H1 (cell line): ENCODE measurements at regions not wholly inside any gene's neighbourhood (a gene's known extent, or its start where the extent isn't known, plus 50 kb on each side); places are given as distances from the start of the nearest gene placed in this dataset.

Experiments used
- CTCF ChIA-PET: fragments of 300-600 bp; sonication (Branson Sonifier 250); formaldehyde crosslinking; loops from one replicate; lab custom pipeline; 2021; ENCODE audit not compliant: partially characterized antibody; lab: Charles Lee
- POLR2A ChIA-PET: fragments of 300-600 bp; sonication (Branson Sonifier 250); formaldehyde crosslinking; loops from one replicate; lab custom pipeline; 2021; ENCODE audit warnings: inconsistent platforms; ENCODE audit not compliant: partially characterized antibody; lab: Charles Lee
- DNase-seq, 2 experiments: peaks; one replicate each; pipeline versions ENCODE4 v3.0.0 to v3.0.0-alpha.2; 2010 to 2022; ENCODE audit warnings: low spot score in 2 of 2, low read depth in 1 of 2, mixed read lengths in 1 of 2
- FAIRE-seq: peaks from 2 replicates; lab custom pipeline; 2011; peaks lifted over from hg19 to GRCh38; lab: Jason Lieb, UNC
- H2AFZ ChIP-seq: 2 replicates; pipeline ENCODE4 v1.8.1; 2012; ENCODE audit warnings: low read length, inconsistent platforms
- H2AK5ac ChIP-seq: 2 replicates; pipeline ENCODE4 v1.6.1; 2013; ENCODE audit warnings: low read depth, low read length
- H2BK120ac ChIP-seq: replicated peaks from 2 replicates; pipeline ENCODE3; 2013; ENCODE audit warnings: low read depth, low read length, inconsistent platforms
- H2BK12ac ChIP-seq: 2 replicates; pipeline ENCODE4 v1.6.1; 2013; ENCODE audit warnings: low read depth, low read length
- H2BK15ac ChIP-seq: 2 replicates; pipeline ENCODE4 v1.6.1; 2013; ENCODE audit warnings: low read length
- H2BK20ac ChIP-seq: 2 replicates; pipeline ENCODE4 v1.6.1; 2013; ENCODE audit warnings: low read length
- H2BK5ac ChIP-seq: 2 replicates; pipeline ENCODE4 v1.6.1; 2013; ENCODE audit warnings: low read depth, low read length
- H3K14ac ChIP-seq: 2 replicates; pipeline ENCODE4 v1.6.1; 2013; ENCODE audit warnings: inconsistent platforms; ENCODE audit not compliant: insufficient read length
- H3K18ac ChIP-seq: 2 replicates; pipeline ENCODE4 v1.6.1; 2013; ENCODE audit warnings: low read length; ENCODE audit errors: extremely low read depth
- H3K23ac ChIP-seq: 2 replicates; pipeline ENCODE4 v1.6.1; 2013; ENCODE audit warnings: inconsistent platforms; ENCODE audit not compliant: insufficient read length
- H3K23me2 ChIP-seq: 2 replicates; pipeline ENCODE4 v1.6.1; 2013; ENCODE audit warnings: low read depth, low read length
- H3K27ac ChIP-seq: 2 replicates; pipeline ENCODE4 v1.6.1; 2011; ENCODE audit warnings: low read depth, low read length, inconsistent platforms
- H3K27me3 ChIP-seq, 4 experiments: replicated peaks in 1 of 4; 1 replicate in 1 of 4; 2 replicates in 3 of 4; pipeline versions ENCODE4 v1.6.1 to v1.8.1; 2011 to 2013; ENCODE audit warnings: low read length in 3 of 4, mild to moderate bottlenecking in 3 of 4, inconsistent platforms in 2 of 4, mixed read lengths in 2 of 4, moderate library complexity in 1 of 4; ENCODE audit not compliant: control insufficient read depth in 3 of 4, insufficient read depth in 3 of 4; ENCODE audit errors: extremely low read depth in 1 of 4
- H3K36me3 ChIP-seq, 4 experiments: 2 replicates each; pipeline versions ENCODE4 v1.6.1 to v1.8.1; 2011 to 2013; ENCODE audit warnings: mild to moderate bottlenecking in 4 of 4, low read length in 3 of 4, moderate library complexity in 2 of 4, control low read depth in 1 of 4, inconsistent platforms in 1 of 4; ENCODE audit not compliant: insufficient read depth in 4 of 4, control insufficient read depth in 2 of 4
- H3K4ac ChIP-seq: replicated peaks from 2 replicates; pipeline ENCODE3; 2013; ENCODE audit warnings: low read length, low read depth, mixed read lengths, inconsistent platforms; ENCODE audit not compliant: insufficient read length
- H3K4me1 ChIP-seq, 4 experiments: replicated peaks in 1 of 4; 1 replicate in 1 of 4; 2 replicates in 3 of 4; pipeline versions ENCODE4 v1.6.1 to v1.8.1; 2011 to 2013; ENCODE audit warnings: low read length in 3 of 4, inconsistent platforms in 2 of 4, mixed read lengths in 1 of 4; ENCODE audit not compliant: insufficient read depth in 4 of 4, control insufficient read depth in 3 of 4
- H3K4me2 ChIP-seq, 2 experiments: 2 replicates each; pipeline versions ENCODE4 v1.6.1 to v1.8.1; 2011 to 2013; ENCODE audit warnings: low read depth in 2 of 2, low read length in 2 of 2, control low read depth in 1 of 2, inconsistent platforms in 1 of 2, mild to moderate bottlenecking in 1 of 2; ENCODE audit not compliant: insufficient read depth in 1 of 2
- H3K4me3 ChIP-seq, 4 experiments: fragments of 200-600, 300-600 bp in 1 of 4; sonication (generic), shearing (Covaris generic), sonication (Bioruptor Twin) in 1 of 4; 2 replicates each; pipeline versions ENCODE4 v1.5.1 to v1.8.1; 2011 to 2016; ENCODE audit warnings: low read length in 4 of 4, low read depth in 3 of 4, control low read depth in 2 of 4, inconsistent platforms in 2 of 4, mild to moderate bottlenecking in 2 of 4, mixed read lengths in 1 of 4, moderate library complexity in 1 of 4; ENCODE audit not compliant: insufficient read depth in 2 of 4; ENCODE audit errors: extremely low read depth in 1 of 4
- H3K56ac ChIP-seq: replicated peaks from 2 replicates; pipeline ENCODE3; 2013; ENCODE audit warnings: low read depth, mild to moderate bottlenecking, mixed read lengths, low read length, inconsistent platforms; ENCODE audit not compliant: insufficient read length
- H3K79me1 ChIP-seq: 2 replicates; pipeline ENCODE4 v1.6.1; 2013; ENCODE audit warnings: low read depth, low read length, control low read depth
- H3K79me2 ChIP-seq, 2 experiments: 2 replicates each; pipeline versions ENCODE4 v1.6.1 to v1.8.1; 2012 to 2013; ENCODE audit warnings: low read length in 2 of 2, mild to moderate bottlenecking in 2 of 2, inconsistent platforms in 1 of 2; ENCODE audit not compliant: insufficient read depth in 2 of 2, control insufficient read depth in 1 of 2
- H3K9ac ChIP-seq, 4 experiments: replicated peaks in 1 of 4; 1 replicate in 1 of 4; 2 replicates in 3 of 4; pipeline versions ENCODE4 v1.6.1 to v1.8.1; 2011 to 2013; ENCODE audit warnings: low read depth in 3 of 4, low read length in 3 of 4, control low read depth in 2 of 4, mild to moderate bottlenecking in 2 of 4, moderate library complexity in 2 of 4, inconsistent platforms in 1 of 4; ENCODE audit errors: extremely low read depth in 1 of 4
- H3K9me3 ChIP-seq, 2 experiments: 2 replicates each; pipeline versions ENCODE4 v1.6.1 to v1.8.1; 2012 to 2013; ENCODE audit warnings: mild to moderate bottlenecking in 2 of 2, moderate library complexity in 2 of 2, control low read depth in 1 of 2, inconsistent platforms in 1 of 2, low read depth in 1 of 2, low read length in 1 of 2, mixed read lengths in 1 of 2; ENCODE audit not compliant: insufficient read depth in 2 of 2
- H4K20me1 ChIP-seq, 2 experiments: replicated peaks in 1 of 2; 2 replicates each; pipeline versions ENCODE3 to v1.8.1; 2011 to 2013; ENCODE audit warnings: inconsistent platforms in 2 of 2, low read length in 2 of 2, mild to moderate bottlenecking in 1 of 2; ENCODE audit not compliant: insufficient read depth in 2 of 2, control insufficient read depth in 1 of 2
- H4K5ac ChIP-seq: 2 replicates; pipeline ENCODE4 v1.6.1; 2013; ENCODE audit warnings: low read length, low read depth, mixed read lengths, inconsistent platforms; ENCODE audit not compliant: insufficient read length
- H4K8ac ChIP-seq: 2 replicates; pipeline ENCODE4 v1.8.0; 2013; ENCODE audit warnings: mild to moderate bottlenecking, moderate library complexity, low read length, inconsistent platforms; ENCODE audit not compliant: insufficient read depth; ENCODE audit errors: extremely low read depth
- H4K91ac ChIP-seq: replicated peaks from 2 replicates; pipeline ENCODE3; 2013; ENCODE audit warnings: low read length, mixed read lengths, inconsistent platforms; ENCODE audit not compliant: insufficient read length
- BCL11A ChIP-seq, 2 experiments: IDR thresholded peaks; one replicate each; pipeline ENCODE4 v1.6.1; 2011; ENCODE audit warnings: low read depth in 2 of 2, low read length in 2 of 2, mild to moderate bottlenecking in 2 of 2
- CBX5 ChIP-seq: fragments of 300-800, 300-1000 bp; sonication (generic); IDR thresholded peaks from 2 replicates; pipeline ENCODE4 v1.7.1; 2016; ENCODE audit warnings: antibody characterized with exemption, low read length, low read depth
- CREB1 ChIP-seq: IDR thresholded peaks from 2 replicates; pipeline ENCODE4 v1.6.1; 2012; ENCODE audit warnings: inconsistent platforms
- GABPA ChIP-seq: IDR thresholded peaks from 2 replicates; pipeline ENCODE4 v1.6.1; 2011; ENCODE audit warnings: mild to moderate bottlenecking, low read length, moderate library complexity, borderline replicate concordance; ENCODE audit not compliant: insufficient read depth
- MAFK ChIP-seq: IDR thresholded peaks from 2 replicates; pipeline ENCODE4 v1.6.1; 2012; ENCODE audit warnings: low read depth, mild to moderate bottlenecking, improper control_type of control experiment, low read length
- SIRT6 ChIP-seq: IDR thresholded peaks from one replicate; pipeline ENCODE4 v1.7.1; 2012; ENCODE audit warnings: low read length, inconsistent platforms
- SRF ChIP-seq: IDR thresholded peaks from 2 replicates; pipeline ENCODE4 v1.6.1; 2011; ENCODE audit warnings: mild to moderate bottlenecking, low read depth, low read length, moderate library complexity
- WGBS, 2 experiments: shearing (Covaris generic) in 1 of 2; methylation state at CpG; one replicate each; pipeline versions ENCODE4 v1.1.6 to v1.1.7; 2013 to 2015; ENCODE audit warnings: low lambda C conversion rate in 2 of 2, mixed read lengths in 2 of 2, inconsistent platforms in 1 of 2, low coverage in 1 of 2, missing lambda C conversion rate in 1 of 2; ENCODE audit not compliant: insufficient replicate concordance in 2 of 2, insufficient coverage in 1 of 2, insufficient read length in 1 of 2; ENCODE audit errors: extremely low coverage in 1 of 2, missing lambda C conversion rate in 1 of 2; 5-methylcytosine and 5-hydroxymethylcytosine counted together
- TF ChIP-seq, protein P1 (sequence below): IDR thresholded peaks from 2 replicates; pipeline ENCODE4 v1.6.1; 2012; ENCODE audit warnings: inconsistent platforms
- TF ChIP-seq, protein P2 (sequence below): IDR thresholded peaks from 2 replicates; pipeline ENCODE4 v1.6.1; 2011; ENCODE audit warnings: low read depth, mild to moderate bottlenecking, low read length; ENCODE audit not compliant: insufficient read depth

DNA sequence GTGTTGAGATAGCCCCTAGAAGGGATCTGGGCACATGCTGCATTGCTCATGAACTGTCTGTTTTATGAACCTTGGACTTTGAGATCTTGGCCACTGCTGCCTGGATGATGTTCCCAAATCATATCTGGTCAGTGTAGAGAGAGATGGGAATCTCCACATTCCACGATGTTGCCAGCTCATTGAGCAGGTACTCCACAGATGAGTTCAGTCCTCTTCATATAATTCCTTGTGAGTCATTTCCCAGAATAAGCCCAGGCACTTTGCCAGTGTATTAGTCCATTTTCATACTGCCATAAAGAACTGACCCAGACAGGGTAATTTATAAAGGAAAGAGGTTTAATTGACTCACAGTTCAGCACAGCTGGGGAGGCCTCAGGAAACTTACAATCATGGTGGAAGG, 254.0 kb upstream of the RUNX1 start:
- no peak for DNase-seq
- no peaks in the 10 kb centered on the region for H3K23me2 ChIP-seq
- no peak overlapping the region for H3K4me2 ChIP-seq
- no peaks in the 10 kb centered on the region for H3K36me3 ChIP-seq
- TF ChIP-seq, protein P1, sequence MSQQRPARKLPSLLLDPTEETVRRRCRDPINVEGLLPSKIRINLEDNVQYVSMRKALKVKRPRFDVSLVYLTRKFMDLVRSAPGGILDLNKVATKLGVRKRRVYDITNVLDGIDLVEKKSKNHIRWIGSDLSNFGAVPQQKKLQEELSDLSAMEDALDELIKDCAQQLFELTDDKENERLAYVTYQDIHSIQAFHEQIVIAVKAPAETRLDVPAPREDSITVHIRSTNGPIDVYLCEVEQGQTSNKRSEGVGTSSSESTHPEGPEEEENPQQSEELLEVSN = no peak
- no peak for TF ChIP-seq SIRT6
- no peak for TF ChIP-seq CREB1
- TF ChIP-seq BCL11A (IDR thresholded peaks at IDR 0.05; ENCODE audit: low read depth in 2 of 2, low read length in 2 of 2) = no peak
- no peak for TF ChIP-seq MAFK
- no peak for TF ChIP-seq GABPA
- no peak for TF ChIP-seq CBX5
- TF ChIP-seq, protein P2, sequence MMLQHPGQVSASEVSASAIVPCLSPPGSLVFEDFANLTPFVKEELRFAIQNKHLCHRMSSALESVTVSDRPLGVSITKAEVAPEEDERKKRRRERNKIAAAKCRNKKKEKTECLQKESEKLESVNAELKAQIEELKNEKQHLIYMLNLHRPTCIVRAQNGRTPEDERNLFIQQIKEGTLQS = no peak
- no peak for TF ChIP-seq SRF
- no peaks in the 10 kb centered on the region for H4K20me1 ChIP-seq
- CTCF ChIA-PET = interaction anchor here (1.3 kb wide), 1 partner anchor 8 kb away, joined by 3 read pairs; no protein-coding TSS in a partner anchor
- H3K18ac ChIP-seq = no peak overlapping the region
- H3K4me3 ChIP-seq = no peak overlapping the region
- H3K9ac ChIP-seq = no peak overlapping the region
- FAIRE-seq = no peak
- no peak overlapping the region for H2BK20ac ChIP-seq
- H2BK12ac ChIP-seq = no peak overlapping the region
- H3K14ac ChIP-seq = no peak overlapping the region
- H3K27ac ChIP-seq = no peak overlapping the region
- no peaks in the 10 kb centered on the region for H3K79me2 ChIP-seq
- no peaks in the 10 kb centered on the region for H3K27me3 ChIP-seq
- no peak overlapping the region for H2AK5ac ChIP-seq
- H3K9me3 ChIP-seq = no peaks in the 10 kb centered on the region
- no peaks in the 10 kb centered on the region for H3K4me1 ChIP-seq
- H2BK15ac ChIP-seq = no peak overlapping the region
- H3K23ac ChIP-seq = no peak overlapping the region
- no peak overlapping the region for H3K56ac ChIP-seq
- H4K8ac ChIP-seq = no peak overlapping the region
- H4K91ac ChIP-seq = no peak overlapping the region
- POLR2A ChIA-PET = no interaction called here
- H2AFZ ChIP-seq = no peak overlapping the region
- no peaks in the 10 kb centered on the region for H3K79me1 ChIP-seq
- H3K4ac ChIP-seq = no peak overlapping the region
- WGBS, 2 experiments = 91% methylated on average over 1 of the region's 1 CpG; no CpG with 5 or more reads in 1 of the 2 experiments
- no peak overlapping the region for H2BK120ac ChIP-seq
- no peak overlapping the region for H4K5ac ChIP-seq
- no peak overlapping the region for H2BK5ac ChIP-seq
